H9 (cell line): ENCODE measurements at regions not wholly inside any gene's neighbourhood (a gene's known extent, or its start where the extent isn't known, plus 50 kb on each side); places are given as distances from the start of the nearest gene placed in this dataset.

Source experiments
- DNase-seq: peaks from one replicate; pipeline ENCODE4 v3.0.0-alpha.2; 2017
- H2AFZ ChIP-seq: one replicate; pipeline ENCODE4 v1.6.1; 2013; ENCODE audit warnings: mild to moderate bottlenecking, low read length, control low read depth, moderate library complexity
- H2AK5ac ChIP-seq: 2 replicates; pipeline ENCODE4 v1.6.1; 2013; ENCODE audit warnings: low read length, control low read depth, mixed read lengths; ENCODE audit not compliant: insufficient read length
- H2BK120ac ChIP-seq: one replicate; pipeline ENCODE4 v1.6.1; 2013; ENCODE audit warnings: low read depth, mild to moderate bottlenecking, low read length, control low read depth, inconsistent platforms; ENCODE audit not compliant: poor library complexity, severe bottlenecking
- H2BK12ac ChIP-seq: 2 replicates; pipeline ENCODE4 v1.6.1; 2013; ENCODE audit warnings: low read length, control low read depth, mixed read lengths, low read depth; ENCODE audit not compliant: insufficient read length
- H2BK15ac ChIP-seq: 2 replicates; pipeline ENCODE4 v1.6.1; 2013; ENCODE audit warnings: low read depth, low read length, control low read depth
- H2BK20ac ChIP-seq: one replicate; pipeline ENCODE4 v1.6.1; 2013; ENCODE audit warnings: low read depth, mild to moderate bottlenecking, low read length, control low read depth, inconsistent platforms; ENCODE audit not compliant: poor library complexity, severe bottlenecking
- H2BK5ac ChIP-seq: 2 replicates; pipeline ENCODE4 v1.6.1; 2013; ENCODE audit warnings: low read length, control low read depth, mixed read lengths; ENCODE audit not compliant: insufficient read length
- H3K14ac ChIP-seq: 2 replicates; pipeline ENCODE4 v1.6.1; 2013; ENCODE audit warnings: low read length, control low read depth; ENCODE audit not compliant: insufficient read depth
- H3K18ac ChIP-seq: 2 replicates; pipeline ENCODE4 v1.6.1; 2013; ENCODE audit warnings: low read depth, mild to moderate bottlenecking, mixed read lengths, low read length, control low read depth; ENCODE audit not compliant: insufficient read length
- H3K23ac ChIP-seq: 2 replicates; pipeline ENCODE4 v1.6.1; 2013; ENCODE audit warnings: low read length, control low read depth, mixed read lengths, low read depth; ENCODE audit not compliant: insufficient read length
- H3K23me2 ChIP-seq: 2 replicates; pipeline ENCODE4 v1.6.1; 2013; ENCODE audit warnings: low read depth, mild to moderate bottlenecking, mixed read lengths, low read length, control low read depth; ENCODE audit not compliant: insufficient read length, poor library complexity, severe bottlenecking
- H3K27ac ChIP-seq: 2 replicates; pipeline ENCODE4 v1.5.1; 2013; ENCODE audit warnings: low read length, control low read depth, mixed read lengths, low read depth; ENCODE audit not compliant: insufficient read length
- H3K27me3 ChIP-seq: 2 replicates; pipeline ENCODE4 v1.6.1; 2013; ENCODE audit warnings: low read length, control low read depth, inconsistent platforms; ENCODE audit not compliant: insufficient read depth
- H3K4ac ChIP-seq: 2 replicates; pipeline ENCODE4 v1.6.1; 2013; ENCODE audit warnings: low read depth, mild to moderate bottlenecking, control low read depth, inconsistent platforms, low read length, moderate library complexity
- H3K4me1 ChIP-seq: 2 replicates; pipeline ENCODE4 v1.6.1; 2013; ENCODE audit warnings: low read length, control low read depth, inconsistent platforms; ENCODE audit not compliant: insufficient read depth
- H3K4me2 ChIP-seq: 2 replicates; pipeline ENCODE4 v1.6.1; 2013; ENCODE audit warnings: low read length, control low read depth, mixed read lengths; ENCODE audit not compliant: insufficient read length, insufficient read depth
- H3K56ac ChIP-seq: 2 replicates; pipeline ENCODE4 v1.6.1; 2013; ENCODE audit warnings: low read depth, mild to moderate bottlenecking, mixed read lengths, low read length, control low read depth; ENCODE audit not compliant: insufficient read length
- H3K79me1 ChIP-seq: 2 replicates; pipeline ENCODE4 v1.6.1; 2013; ENCODE audit warnings: low read depth, mild to moderate bottlenecking, moderate library complexity, low read length, control low read depth, inconsistent platforms; ENCODE audit not compliant: insufficient read depth, poor library complexity, severe bottlenecking
- H3K79me2 ChIP-seq: 2 replicates; pipeline ENCODE4 v1.6.1; 2013; ENCODE audit warnings: low read length, control low read depth, inconsistent platforms; ENCODE audit not compliant: insufficient read depth
- H3K9ac ChIP-seq: 2 replicates; pipeline ENCODE4 v1.6.1; 2013; ENCODE audit warnings: low read length, control low read depth, mixed read lengths; ENCODE audit not compliant: insufficient read length; ENCODE audit errors: extremely low read depth
- H3K9me3 ChIP-seq: one replicate; pipeline ENCODE4 v1.6.1; 2013; ENCODE audit warnings: low read depth, low read length, inconsistent platforms; ENCODE audit not compliant: control insufficient read depth
- H3T11ph ChIP-seq: one replicate; pipeline ENCODE4 v1.6.1; 2013; ENCODE audit warnings: mild to moderate bottlenecking, low read length, control low read depth, inconsistent platforms
- H4K20me1 ChIP-seq: one replicate; pipeline ENCODE4 v1.6.1; 2013; ENCODE audit not compliant: control insufficient read depth, insufficient read length, insufficient read depth
- H4K5ac ChIP-seq: 2 replicates; pipeline ENCODE4 v1.6.1; 2013; ENCODE audit warnings: low read depth, mild to moderate bottlenecking, mixed read lengths, low read length, control low read depth; ENCODE audit not compliant: insufficient read length
- H4K8ac ChIP-seq: replicated peaks from 2 replicates; pipeline ENCODE4 v1.6.1; 2013; ENCODE audit warnings: low read length, control low read depth, mixed read lengths, low read depth; ENCODE audit not compliant: insufficient read length
- H4K91ac ChIP-seq: 2 replicates; pipeline ENCODE4 v1.6.1; 2013; ENCODE audit warnings: low read depth, mild to moderate bottlenecking, moderate library complexity, mixed read lengths, low read length, control low read depth; ENCODE audit not compliant: insufficient read length
- H3K27ac Mint-ChIP-seq, 3 experiments: 2 replicates in 2 of 3; 3 replicates in 1 of 3; pipeline ENCODE4 v1.8.0; 2020 to 2021; ENCODE audit warnings: mixed read lengths in 3 of 3, mild to moderate bottlenecking in 1 of 3, moderate library complexity in 1 of 3
- H3K27me3 Mint-ChIP-seq: 2 replicates; pipeline ENCODE4 v1.8.0; 2021; ENCODE audit warnings: low read depth, mild to moderate bottlenecking, moderate library complexity, mixed read lengths
- H3K36me3 Mint-ChIP-seq, 3 experiments: 2 replicates in 2 of 3; 3 replicates in 1 of 3; pipeline ENCODE4 v1.8.0; 2020 to 2021; ENCODE audit warnings: low read depth in 3 of 3, mixed read lengths in 3 of 3; ENCODE audit not compliant: insufficient read depth in 1 of 3
- H3K4me1 Mint-ChIP-seq, 2 experiments: 2 replicates each; pipeline ENCODE4 v1.8.0; 2020; ENCODE audit warnings: mixed read lengths in 2 of 2
- H3K4me3 Mint-ChIP-seq, 2 experiments: 2 replicates in 1 of 2; 3 replicates in 1 of 2; pipeline ENCODE4 v1.8.0; 2020 to 2021; ENCODE audit warnings: mild to moderate bottlenecking in 2 of 2, mixed read lengths in 2 of 2, moderate library complexity in 1 of 2
- H3K9me3 Mint-ChIP-seq, 2 experiments: 2 replicates in 1 of 2; 3 replicates in 1 of 2; pipeline ENCODE4 v1.8.0; 2020; ENCODE audit warnings: mild to moderate bottlenecking in 2 of 2, mixed read lengths in 2 of 2, moderate library complexity in 1 of 2
- WGBS: extraction: QIAGEN DNeasy Blood & Tissue Kit; methylation state at CpG from one replicate; pipeline ENCODE4 v1.1.7; 2013; ENCODE audit warnings: missing lambda C conversion rate, low lambda C conversion rate, mixed read lengths; ENCODE audit not compliant: insufficient read length; ENCODE audit errors: extremely low coverage; 5-methylcytosine and 5-hydroxymethylcytosine counted together
- TF ChIP-seq, protein P1 (sequence below): fragments of 200-600 bp; sonication (generic); conservative IDR thresholded peaks from 3 replicates; pipeline ENCODE4 v1.8.0; 2021; ENCODE audit warnings: antibody characterized with exemption, mild to moderate bottlenecking

DNA sequence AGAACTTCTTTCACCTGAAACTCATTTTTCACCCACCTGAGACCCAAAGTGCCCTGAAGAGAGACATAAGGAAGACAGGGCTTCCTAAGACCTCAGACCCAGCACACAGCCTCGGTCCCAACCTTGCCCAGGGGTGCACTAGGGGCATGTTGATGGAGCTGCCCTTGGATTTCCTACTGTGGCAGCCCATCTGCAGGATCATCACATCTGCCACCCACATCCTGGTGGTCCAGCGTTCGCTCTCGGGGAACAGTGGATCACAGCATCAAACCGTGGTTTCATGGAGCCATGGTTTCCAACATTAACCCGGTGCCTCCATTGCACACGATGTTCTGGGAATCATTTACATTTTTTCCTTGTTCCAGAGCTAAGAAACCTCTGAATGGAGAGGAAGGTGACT, 186.4 kb downstream of the TFCP2L1 start:
- Histone ChIP-seq H3K4me1 (no peaks in the 10 kb centered on the region), H3K79me1 (no peaks in the 10 kb centered on the region), H2AFZ (no peak overlapping the region), H3K4me2 (no peak overlapping the region), H4K91ac (no peak overlapping the region), H2BK5ac (no peak overlapping the region), H3K9ac (no peak overlapping the region), H2BK15ac (no peak overlapping the region), H2BK120ac (no peak overlapping the region), H4K5ac (no peak overlapping the region), H3T11ph (no peak overlapping the region), H3K27me3 (no peaks in the 10 kb centered on the region), H3K9me3 (no peaks in the 10 kb centered on the region), H4K8ac (no peak overlapping the region), H2AK5ac (no peak overlapping the region), H3K23me2 (no peaks in the 10 kb centered on the region), H3K4ac (no peak overlapping the region), H4K20me1 (no peaks in the 10 kb centered on the region), H2BK20ac (no peak overlapping the region), H2BK12ac (no peak overlapping the region), H3K56ac (no peak overlapping the region), H3K18ac (no peak overlapping the region), H3K14ac (no peak overlapping the region), H3K79me2 (no peaks in the 10 kb centered on the region), H3K23ac (no peak overlapping the region), H3K27ac (no peak overlapping the region)
- Mint-ChIP-seq H3K4me1 (peaks cover 0 to 11% of the 10 kb centered on the region in 2 experiments; a peak in 2 of 4 replicates), H3K4me3 (no peak overlapping the region), H3K27me3 (peaks cover 39% of the 10 kb centered on the region), H3K9me3 (no peaks in the 10 kb centered on the region), H3K27ac (no peak overlapping the region), H3K36me3 (no peaks in the 10 kb centered on the region)
- no CpG with 5 or more reads among the region's 7 CpGs for WGBS
- no peak for DNase-seq
- TF ChIP-seq, protein P1, sequence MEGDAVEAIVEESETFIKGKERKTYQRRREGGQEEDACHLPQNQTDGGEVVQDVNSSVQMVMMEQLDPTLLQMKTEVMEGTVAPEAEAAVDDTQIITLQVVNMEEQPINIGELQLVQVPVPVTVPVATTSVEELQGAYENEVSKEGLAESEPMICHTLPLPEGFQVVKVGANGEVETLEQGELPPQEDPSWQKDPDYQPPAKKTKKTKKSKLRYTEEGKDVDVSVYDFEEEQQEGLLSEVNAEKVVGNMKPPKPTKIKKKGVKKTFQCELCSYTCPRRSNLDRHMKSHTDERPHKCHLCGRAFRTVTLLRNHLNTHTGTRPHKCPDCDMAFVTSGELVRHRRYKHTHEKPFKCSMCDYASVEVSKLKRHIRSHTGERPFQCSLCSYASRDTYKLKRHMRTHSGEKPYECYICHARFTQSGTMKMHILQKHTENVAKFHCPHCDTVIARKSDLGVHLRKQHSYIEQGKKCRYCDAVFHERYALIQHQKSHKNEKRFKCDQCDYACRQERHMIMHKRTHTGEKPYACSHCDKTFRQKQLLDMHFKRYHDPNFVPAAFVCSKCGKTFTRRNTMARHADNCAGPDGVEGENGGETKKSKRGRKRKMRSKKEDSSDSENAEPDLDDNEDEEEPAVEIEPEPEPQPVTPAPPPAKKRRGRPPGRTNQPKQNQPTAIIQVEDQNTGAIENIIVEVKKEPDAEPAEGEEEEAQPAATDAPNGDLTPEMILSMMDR, result no peak
